Glomerular visceral epithelial cell (primary cell): ENCODE measurements at regions not wholly inside any gene's neighbourhood (a gene's known extent, or its start where the extent isn't known, plus 50 kb on each side); places are given as distances from the start of the nearest gene placed in this dataset.
"Not testable (repeated sequence)": the region's sequence is repeated elsewhere in the genome, so short reads cannot be mapped to it uniquely, and the experiment has no call there.

ENCODE experiments used
- DNase-seq: peaks from one replicate; pipeline ENCODE4 v3.0.0-alpha.2; 2016; ENCODE audit errors: extremely low spot score

DNA sequence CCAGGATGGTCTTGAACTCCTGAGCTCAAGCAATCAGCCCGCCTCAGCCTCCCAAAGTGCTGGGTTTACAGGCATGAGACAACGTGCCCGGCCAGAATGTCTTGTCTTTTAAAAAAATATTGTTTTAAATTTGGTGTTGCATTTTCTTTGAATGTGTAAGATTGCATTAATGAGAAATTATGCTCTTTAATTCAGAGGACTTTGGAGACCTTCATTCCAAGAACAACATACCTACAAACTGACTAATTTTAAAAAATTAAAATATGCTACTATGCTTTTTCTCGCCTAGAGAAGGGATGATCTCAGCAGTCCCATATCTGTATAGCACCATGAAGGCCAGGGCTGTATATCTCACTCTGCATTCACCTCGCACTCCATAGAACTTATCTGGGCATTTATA lies 204.3 kb upstream of the SLC7A11 start:
- no peak for DNase-seq

- no peak for DNase-seq
Measured at GRCh38 chr4:138445098-138445497, 202.9 kb upstream of the SLC7A11 start.

DNA sequence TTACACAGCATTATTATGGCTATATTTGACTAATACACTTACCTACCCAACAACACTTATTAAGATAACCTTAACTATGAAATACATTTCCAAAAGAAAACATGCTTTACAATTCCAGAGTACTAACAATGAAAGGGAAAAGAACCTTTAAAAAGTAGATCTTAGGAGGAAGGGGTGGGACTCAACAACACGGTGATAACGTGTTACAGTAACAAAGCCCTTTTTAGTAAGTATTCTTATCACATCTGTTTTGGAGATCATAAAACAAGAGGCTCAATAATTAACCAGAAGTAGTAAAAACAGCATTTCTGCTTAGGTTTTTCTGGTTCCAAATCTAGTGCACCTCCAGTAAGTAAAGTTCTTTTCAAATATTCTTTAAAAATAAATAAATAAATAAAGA lies 202.1 kb upstream of the SLC7A11 start:
- DNase-seq, result no peak

GRCh38 chr4:138439143-138439581 lies 197.0 kb upstream of the SLC7A11 start:
- peak; percentile 1 for DNase-seq

GRCh38 chr4:138438608-138439007 lies 196.5 kb upstream of the SLC7A11 start:
- DNase-seq, result no peak

DNA sequence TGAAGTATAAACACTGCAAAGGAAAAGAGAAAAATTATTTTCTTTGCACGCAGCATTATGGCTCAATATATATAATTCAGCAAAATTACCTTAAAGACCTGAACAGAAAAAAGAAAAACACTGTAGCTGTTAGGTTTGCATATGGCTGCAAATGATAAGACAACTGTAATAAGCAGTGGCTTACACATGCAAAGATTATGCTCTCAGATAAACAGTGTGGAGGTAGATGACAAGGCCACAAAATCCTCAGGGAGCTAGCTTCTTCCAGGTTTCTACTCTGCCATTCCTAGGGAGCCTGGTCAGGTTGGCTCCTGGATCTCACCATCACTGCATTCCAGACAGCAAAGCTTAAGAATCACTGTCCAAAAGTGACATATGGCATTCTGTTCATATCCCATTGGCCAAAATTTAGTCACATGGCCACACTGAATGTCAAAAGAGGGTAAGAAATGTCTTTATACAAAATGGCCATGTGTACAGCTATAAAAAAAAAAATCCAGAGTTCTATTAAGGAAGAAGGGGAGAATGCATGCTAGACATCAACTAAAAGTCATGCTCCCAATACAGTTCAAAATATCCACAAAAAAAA lies 195.2 kb upstream of the SLC7A11 start:
- DNase-seq, result no peak

DNA sequence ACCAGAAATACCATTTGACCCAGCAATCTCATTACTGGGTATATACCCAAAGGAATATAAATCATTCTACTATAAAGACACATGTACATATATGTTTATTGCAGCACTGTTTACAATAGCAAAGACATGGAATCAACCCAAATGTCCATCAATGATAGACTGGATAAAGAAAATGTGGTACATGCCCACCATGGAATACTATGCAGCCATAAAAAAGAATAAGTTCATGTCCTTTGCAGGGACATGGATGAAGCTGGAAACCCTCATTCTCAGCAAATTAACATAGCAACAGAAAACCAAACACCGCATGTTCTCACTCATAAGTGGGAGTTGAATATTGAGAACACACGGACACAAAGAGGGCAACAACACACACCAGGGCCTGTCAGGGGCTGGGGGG lies 193.6 kb upstream of the SLC7A11 start:
- DNase-seq, result not testable (repeated sequence)

- not testable (repeated sequence) for DNase-seq
Measured at GRCh38 chr4:138435046-138435445, 192.9 kb upstream of the SLC7A11 start.

- DNase-seq, result no peak
Measured at GRCh38 chr4:138428611-138429010, 186.5 kb upstream of the SLC7A11 start.

GRCh38 chr4:138426786-138427185 lies 184.6 kb upstream of the SLC7A11 start:
- no peak for DNase-seq

- DNase-seq, result no peak
Measured at GRCh38 chr4:138420471-138420870, 178.3 kb upstream of the SLC7A11 start.

GRCh38 chr4:138414202-138414601 lies 172.1 kb upstream of the SLC7A11 start:
- DNase-seq, result peak; percentile 54

- no peak for DNase-seq
Measured at GRCh38 chr4:138413273-138413672, 171.1 kb upstream of the SLC7A11 start.

GRCh38 chr4:138412847-138413246 lies 170.7 kb upstream of the SLC7A11 start:
- no peak for DNase-seq

DNA sequence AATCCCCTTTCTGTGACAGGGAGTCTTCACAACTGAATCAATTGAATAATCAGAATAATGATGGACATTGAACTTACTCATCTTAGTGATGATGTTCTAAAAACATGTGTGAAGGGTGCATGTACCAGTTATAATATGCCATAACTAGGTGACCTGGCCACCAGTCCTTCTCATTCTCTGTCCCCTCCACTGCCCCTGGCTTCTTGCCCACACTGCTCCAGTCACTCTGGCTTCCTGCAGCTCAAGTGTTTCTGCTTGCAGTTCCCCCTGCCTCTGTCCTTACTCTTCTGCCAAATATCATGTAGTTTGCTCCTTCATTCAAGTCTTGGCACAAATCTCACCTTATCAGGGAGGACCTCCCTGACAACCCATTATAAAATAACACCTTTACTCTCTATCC lies 168.1 kb upstream of the SLC7A11 start:
- DNase-seq, result no peak

DNA sequence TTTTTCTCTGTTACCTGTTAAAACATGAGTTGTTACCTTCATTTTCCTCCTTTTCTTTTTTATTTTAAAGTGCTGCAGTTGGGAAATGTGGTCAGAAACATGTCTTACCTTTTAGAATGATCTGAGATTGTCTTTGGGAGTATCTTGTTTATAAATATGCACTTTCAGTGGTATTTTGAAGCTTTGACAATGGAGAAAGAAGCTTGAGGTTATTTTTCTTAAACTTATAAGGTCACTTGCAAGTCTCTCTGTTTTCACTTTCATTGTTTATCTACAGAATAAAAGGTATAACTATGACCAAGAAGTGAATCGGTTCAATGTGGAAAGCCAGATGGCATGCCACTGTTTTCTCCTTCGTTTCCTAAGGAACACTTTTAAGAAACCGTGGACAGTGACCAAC lies 167.5 kb upstream of the SLC7A11 start:
- no peak for DNase-seq

DNA sequence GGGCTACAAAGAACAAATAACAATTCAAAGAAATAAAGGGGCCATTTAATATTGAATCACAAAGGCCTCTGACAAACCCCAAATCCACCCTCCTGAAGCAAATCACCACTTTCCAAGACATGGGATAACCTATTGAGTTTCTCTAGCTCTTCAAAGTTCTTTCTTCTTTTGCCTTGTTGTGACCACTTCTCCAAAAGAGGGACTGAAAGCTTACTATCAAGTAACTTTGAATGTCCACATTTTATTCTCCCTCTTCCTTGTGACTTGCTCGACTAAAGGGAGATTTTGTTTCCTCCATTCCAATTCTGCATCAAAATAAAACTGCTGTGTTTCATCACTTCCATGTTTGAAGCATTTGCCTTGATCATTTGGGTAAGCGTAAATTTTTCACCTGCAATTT lies 166.6 kb upstream of the SLC7A11 start:
- DNase-seq, result no peak

GRCh38 chr4:138407329-138407728 lies 165.2 kb upstream of the SLC7A11 start:
- DNase-seq, result no peak

DNA sequence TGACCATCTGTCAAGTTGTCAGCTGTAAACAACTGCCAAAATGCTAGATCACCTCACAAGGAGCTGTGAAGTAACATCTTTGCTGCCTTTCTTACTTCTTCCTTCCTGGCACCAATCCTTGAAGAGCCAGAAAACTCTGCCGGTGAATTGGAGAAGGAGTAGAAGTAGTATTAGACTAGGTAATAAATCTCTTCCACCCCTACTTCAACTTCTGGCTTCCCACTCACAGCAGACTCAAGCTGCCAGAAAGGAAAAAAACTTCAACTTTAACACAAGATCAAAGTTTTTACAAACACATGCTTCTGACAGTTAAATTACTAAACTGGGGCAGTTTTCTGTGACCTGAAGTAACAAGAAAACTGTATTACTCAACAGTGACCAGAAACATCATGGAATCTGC lies 164.7 kb upstream of the SLC7A11 start:
- no peak for DNase-seq

GRCh38 chr4:138405934-138406567 lies 163.9 kb upstream of the SLC7A11 start:
- DNase-seq, result peak; percentile 32

- peak; percentile 40 for DNase-seq
Measured at GRCh38 chr4:138405466-138405891, 163.3 kb upstream of the SLC7A11 start.

DNA sequence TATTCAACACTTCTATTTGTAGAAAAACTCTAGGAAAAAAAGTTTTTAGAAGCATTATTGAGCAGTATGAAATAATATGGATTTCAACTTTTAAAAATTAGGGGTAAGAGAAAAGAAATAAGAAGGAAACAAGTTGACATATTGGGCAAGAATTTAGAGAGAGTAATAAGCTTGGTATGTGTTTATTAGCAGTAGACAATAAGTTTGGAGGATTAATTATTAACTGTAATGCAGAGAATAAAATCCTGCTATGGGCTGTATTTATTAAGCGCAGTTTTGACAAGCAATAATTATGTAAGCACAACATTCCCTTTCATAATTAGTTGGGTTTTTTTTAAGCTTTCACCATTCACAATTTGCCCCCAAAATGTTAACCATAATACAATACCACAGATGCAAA lies 162.7 kb upstream of the SLC7A11 start:
- DNase-seq, result no peak

DNA sequence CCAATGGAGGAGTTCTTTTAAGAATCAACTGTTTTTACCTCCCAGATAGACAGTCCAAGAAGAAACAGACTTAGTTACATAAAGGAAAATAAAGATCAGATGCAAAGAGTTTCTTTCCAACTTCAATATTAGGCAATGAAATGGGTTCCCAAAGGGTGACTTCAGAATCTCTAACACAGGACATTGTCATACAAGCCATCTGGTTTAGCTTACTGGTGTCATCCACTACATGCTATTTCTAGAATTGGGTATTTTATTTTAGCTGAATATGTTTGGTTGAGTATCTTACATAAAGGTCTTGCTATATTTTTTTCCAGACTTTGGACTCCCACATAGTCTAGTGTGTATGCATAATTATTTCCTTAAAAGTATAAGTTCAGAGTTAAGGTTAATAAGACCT lies 162.1 kb upstream of the SLC7A11 start:
- no peak for DNase-seq

- DNase-seq, result no peak
Measured at GRCh38 chr4:138401334-138401733, 159.2 kb upstream of the SLC7A11 start.
